ENCODE measurements at regions not wholly inside any gene's neighbourhood (a gene's known extent, or its start where the extent isn't known, plus 50 kb on each side); places are given as distances from the start of the nearest gene placed in this dataset.
A peak's percentile ranks its signal among the peaks of the same experiment; 100 is the strongest.

GRCh38 chr9:107710953-107711352 lies 221.4 kb upstream of the KLF4 start:
- peaks cover 28% of the 10 kb centered on the region for H3K4me1 Mint-ChIP-seq (ENCODE audit: unreplicated experiment)
- no peak for DNase-seq (ENCODE audit: extremely low spot score, unreplicated experiment)
- no peak overlapping the region for H3K27ac Mint-ChIP-seq (ENCODE audit: unreplicated experiment)
- no peaks in the 10 kb centered on the region for H3K36me3 Mint-ChIP-seq (ENCODE audit: unreplicated experiment)
- H3K4me3 Mint-ChIP-seq (ENCODE audit: unreplicated experiment): no peak overlapping the region
- no peaks in the 10 kb centered on the region for H3K9me3 Mint-ChIP-seq (ENCODE audit: unreplicated experiment)
- H3K27me3 Mint-ChIP-seq (ENCODE audit: unreplicated experiment): no peaks in the 10 kb centered on the region
- no peak for TF ChIP-seq CTCF (IDR thresholded peaks at IDR 0.05)

- no peak for DNase-seq (ENCODE audit: extremely low spot score, unreplicated experiment)
- Mint-ChIP-seq H3K4me3 (ENCODE audit: unreplicated experiment) (no peak overlapping the region), H3K9me3 (ENCODE audit: unreplicated experiment) (no peaks in the 10 kb centered on the region), H3K4me1 (ENCODE audit: unreplicated experiment) (peaks cover 28% of the 10 kb centered on the region), H3K27ac (ENCODE audit: unreplicated experiment) (no peak overlapping the region), H3K27me3 (ENCODE audit: unreplicated experiment) (no peaks in the 10 kb centered on the region), H3K36me3 (ENCODE audit: unreplicated experiment) (no peaks in the 10 kb centered on the region)
- TF ChIP-seq CTCF (IDR thresholded peaks at IDR 0.05): no peak
Measured at GRCh38 chr9:107710546-107710945, 221.0 kb upstream of the KLF4 start.

- Mint-ChIP-seq H3K36me3 (ENCODE audit: unreplicated experiment) (no peaks in the 10 kb centered on the region), H3K4me3 (ENCODE audit: unreplicated experiment) (no peak overlapping the region), H3K27me3 (ENCODE audit: unreplicated experiment) (no peaks in the 10 kb centered on the region), H3K4me1 (ENCODE audit: unreplicated experiment) (peaks cover 28% of the 10 kb centered on the region), H3K27ac (ENCODE audit: unreplicated experiment) (no peak overlapping the region), H3K9me3 (ENCODE audit: unreplicated experiment) (no peaks in the 10 kb centered on the region)
- no peak for TF ChIP-seq CTCF (IDR thresholded peaks at IDR 0.05)
- no peak for DNase-seq (ENCODE audit: extremely low spot score, unreplicated experiment)
Measured at GRCh38 chr9:107708791-107709190, 219.2 kb upstream of the KLF4 start.

GRCh38 chr9:107707915-107708441 lies 218.4 kb upstream of the KLF4 start:
- Mint-ChIP-seq H3K27me3 (ENCODE audit: unreplicated experiment) (no peaks in the 10 kb centered on the region), H3K4me3 (ENCODE audit: unreplicated experiment) (no peak overlapping the region), H3K27ac (ENCODE audit: unreplicated experiment) (no peak overlapping the region), H3K36me3 (ENCODE audit: unreplicated experiment) (no peaks in the 10 kb centered on the region), H3K9me3 (ENCODE audit: unreplicated experiment) (no peaks in the 10 kb centered on the region), H3K4me1 (ENCODE audit: unreplicated experiment) (peaks cover 28% of the 10 kb centered on the region)
- DNase-seq (ENCODE audit: extremely low spot score, unreplicated experiment): no peak
- TF ChIP-seq CTCF (IDR thresholded peaks at IDR 0.05): no peak

GRCh38 chr9:107707428-107707837 lies 217.9 kb upstream of the KLF4 start:
- Mint-ChIP-seq H3K4me3 (ENCODE audit: unreplicated experiment) (no peak overlapping the region), H3K36me3 (ENCODE audit: unreplicated experiment) (no peaks in the 10 kb centered on the region), H3K27ac (ENCODE audit: unreplicated experiment) (peak overlapping the region; percentile 42), H3K27me3 (ENCODE audit: unreplicated experiment) (no peaks in the 10 kb centered on the region), H3K4me1 (ENCODE audit: unreplicated experiment) (peaks cover 27% of the 10 kb centered on the region), H3K9me3 (ENCODE audit: unreplicated experiment) (no peaks in the 10 kb centered on the region)
- TF ChIP-seq CTCF (IDR thresholded peaks at IDR 0.05): no peak
- DNase-seq (ENCODE audit: extremely low spot score, unreplicated experiment): no peak

Data from osteocyte (in vitro differentiated cells).